ENCODE measurements at regions not wholly inside any gene's neighbourhood (a gene's known extent, or its start where the extent isn't known, plus 50 kb on each side); places are given as distances from the start of the nearest gene placed in this dataset.

GRCh38 chr14:101227611-101228594 lies 324.4 kb upstream of the RTL1 start:
- H3K4me2 ChIP-seq (ENCODE audit: low read length): no peak overlapping the region
- H3K9me3 ChIP-seq (ENCODE audit: insufficient read depth, low read depth, low read length): no peaks in the 10 kb centered on the region
- no peak overlapping the region for H3K27ac ChIP-seq (ENCODE audit: low read depth, low read length)
- H4K20me1 ChIP-seq (ENCODE audit: insufficient read depth, low read length): no peaks in the 10 kb centered on the region
- no peak overlapping the region for H3K9ac ChIP-seq (ENCODE audit: low read length)
- H3K27me3 Mint-ChIP-seq (ENCODE audit: low read depth, unreplicated experiment): peaks cover 35% of the 10 kb centered on the region
- peaks cover 1% of the 10 kb centered on the region for H3K36me3 Mint-ChIP-seq (ENCODE audit: low read depth, unreplicated experiment)
- no peak for TF ChIP-seq CTCF (IDR thresholded peaks at IDR 0.05; ENCODE audit: insufficient read depth, low read depth, low read length)
- no peak for TF ChIP-seq EZH2 (IDR thresholded peaks at IDR 0.05; ENCODE audit: insufficient read depth, low read length)
- no peak overlapping the region for H2AFZ ChIP-seq (ENCODE audit: low read depth, low read length)
- FAIRE-seq (no peak), DNase-seq (ENCODE audit: low read depth) (no peak)
- no peaks in the 10 kb centered on the region for H3K4me1 ChIP-seq (ENCODE audit: insufficient read depth, low read length)
- no peak overlapping the region for H3K4me3 Mint-ChIP-seq (ENCODE audit: unreplicated experiment)
- H3K27ac Mint-ChIP-seq (ENCODE audit: unreplicated experiment): no peak overlapping the region
- no peaks in the 10 kb centered on the region for H3K36me3 ChIP-seq (ENCODE audit: insufficient read depth, low read length)
- H3K79me2 ChIP-seq (ENCODE audit: insufficient read depth, low read length): no peaks in the 10 kb centered on the region
- H3K4me3 ChIP-seq (ENCODE audit: insufficient read depth, low read depth, low read length): no peak overlapping the region
- peaks cover 2% of the 10 kb centered on the region for H3K9me3 Mint-ChIP-seq (ENCODE audit: unreplicated experiment)
- peaks cover 8% of the 10 kb centered on the region for H3K27me3 ChIP-seq (ENCODE audit: insufficient read depth, low read length)
- peaks cover 6% of the 10 kb centered on the region for H3K4me1 Mint-ChIP-seq (ENCODE audit: low read depth, unreplicated experiment)

DNA sequence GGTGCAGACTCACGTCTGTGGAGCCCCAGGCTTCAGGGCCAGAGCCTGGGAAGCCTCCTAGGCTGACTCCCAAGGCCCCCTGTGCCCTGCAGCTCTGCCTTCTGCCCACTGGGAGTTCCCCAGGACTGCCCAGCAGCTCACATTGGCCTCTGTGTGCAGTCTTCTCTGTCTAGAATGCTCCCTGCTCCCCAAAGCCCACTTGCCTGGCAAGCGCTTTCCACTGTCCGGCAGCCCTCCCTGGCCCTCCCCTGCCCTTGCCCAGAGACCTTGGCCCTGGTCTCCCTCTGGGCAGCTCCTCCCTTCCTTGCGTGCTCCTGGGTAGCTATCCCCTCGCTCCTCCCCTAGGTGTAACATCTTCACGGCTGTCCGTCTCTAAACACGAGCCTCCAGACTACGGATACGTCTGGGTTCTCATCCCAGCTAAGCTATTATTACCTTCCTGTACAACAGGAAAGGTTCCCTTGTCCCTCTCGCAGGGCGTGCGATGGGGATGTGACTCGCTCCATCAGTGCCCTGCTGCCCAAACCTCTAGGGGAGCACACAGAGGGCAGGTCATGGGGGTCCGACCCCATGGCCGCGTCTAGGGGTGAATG lies 325.5 kb upstream of the RTL1 start:
- FAIRE-seq: no peak

More for the DNA sequence above, 325.5 kb upstream of the RTL1 start:
- peaks cover 2% of the 10 kb centered on the region for H3K9me3 Mint-ChIP-seq (ENCODE audit: unreplicated experiment)
- H3K27me3 Mint-ChIP-seq (ENCODE audit: low read depth, unreplicated experiment): peaks cover 26% of the 10 kb centered on the region
- H3K27ac ChIP-seq (ENCODE audit: low read depth, low read length): no peak overlapping the region
- no peak overlapping the region for H2AFZ ChIP-seq (ENCODE audit: low read depth, low read length)
- H3K4me1 Mint-ChIP-seq (ENCODE audit: low read depth, unreplicated experiment): peaks cover 6% of the 10 kb centered on the region
- no peak overlapping the region for H3K4me3 ChIP-seq (ENCODE audit: insufficient read depth, low read depth, low read length)
- peaks cover 1% of the 10 kb centered on the region for H3K36me3 Mint-ChIP-seq (ENCODE audit: low read depth, unreplicated experiment)
- H3K79me2 ChIP-seq (ENCODE audit: insufficient read depth, low read length): no peaks in the 10 kb centered on the region
- TF ChIP-seq CTCF (IDR thresholded peaks at IDR 0.05; ENCODE audit: insufficient read depth, low read depth, low read length): no peak
- no peak for TF ChIP-seq EZH2 (IDR thresholded peaks at IDR 0.05; ENCODE audit: insufficient read depth, low read length)
- no peak overlapping the region for H3K27ac Mint-ChIP-seq (ENCODE audit: unreplicated experiment)
- no peak for DNase-seq (ENCODE audit: low read depth)
- no peaks in the 10 kb centered on the region for H3K9me3 ChIP-seq (ENCODE audit: insufficient read depth, low read depth, low read length)
- H3K9ac ChIP-seq (ENCODE audit: low read length): no peak overlapping the region
- no peaks in the 10 kb centered on the region for H3K36me3 ChIP-seq (ENCODE audit: insufficient read depth, low read length)
- no peaks in the 10 kb centered on the region for H4K20me1 ChIP-seq (ENCODE audit: insufficient read depth, low read length)
- no peak overlapping the region for H3K4me2 ChIP-seq (ENCODE audit: low read length)
- H3K4me1 ChIP-seq (ENCODE audit: insufficient read depth, low read length): no peaks in the 10 kb centered on the region
- no peaks in the 10 kb centered on the region for H3K27me3 ChIP-seq (ENCODE audit: insufficient read depth, low read length)
- no peak overlapping the region for H3K4me3 Mint-ChIP-seq (ENCODE audit: unreplicated experiment)

Data from astrocyte (in vitro differentiated cells and primary cell).